Keratinocyte (primary cell): ENCODE measurements at regions not wholly inside any gene's neighbourhood (a gene's known extent, or its start where the extent isn't known, plus 50 kb on each side); places are given as distances from the start of the nearest gene placed in this dataset.

Source experiments
- DNase-seq: peaks from one replicate; pipeline ENCODE4 v3.0.0-alpha.2; 2011; ENCODE audit warnings: low read depth, missing footprints, low spot score
- FAIRE-seq: peaks from 2 replicates; lab custom pipeline; 2011; peaks lifted over from hg19 to GRCh38; lab: Jason Lieb, UNC
- H2AFZ ChIP-seq: 2 replicates; pipeline ENCODE4 v1.6.0; 2012; ENCODE audit warnings: low read length, control low read depth, inconsistent platforms; ENCODE audit not compliant: control insufficient read depth
- H3K27ac ChIP-seq: 2 replicates; pipeline ENCODE4 v1.5.1; 2011; ENCODE audit warnings: low read length; ENCODE audit not compliant: control insufficient read depth, insufficient read depth
- H3K27me3 ChIP-seq: 3 replicates; pipeline ENCODE4 v1.6.0; 2011; ENCODE audit warnings: low read length; ENCODE audit not compliant: control insufficient read depth, insufficient read depth; ENCODE audit errors: extremely low read depth
- H3K36me3 ChIP-seq, 2 experiments: 2 replicates in 1 of 2; 3 replicates in 1 of 2; pipeline ENCODE4 v1.5.1; 2011; ENCODE audit warnings: low read length in 2 of 2, mild to moderate bottlenecking in 1 of 2; ENCODE audit not compliant: control insufficient read depth in 2 of 2, insufficient read depth in 2 of 2; ENCODE audit errors: extremely low read depth in 1 of 2
- H3K4me1 ChIP-seq: 3 replicates; pipeline ENCODE4 v1.5.1; 2011; ENCODE audit warnings: low read length; ENCODE audit not compliant: control insufficient read depth, insufficient read depth; ENCODE audit errors: extremely low read depth
- H3K4me2 ChIP-seq: 3 replicates; pipeline ENCODE4 v1.6.0; 2011; ENCODE audit warnings: low read depth, low read length; ENCODE audit not compliant: control insufficient read depth, insufficient read depth; ENCODE audit errors: extremely low read depth
- H3K4me3 ChIP-seq, 3 experiments: fragments of 200-600 bp in 1 of 3; sonication (generic) in 1 of 3; 2 replicates in 2 of 3; 3 replicates in 1 of 3; pipeline ENCODE4 v1.5.1; 2011 to 2016; ENCODE audit warnings: low read length in 3 of 3, mild to moderate bottlenecking in 3 of 3, control low read depth in 2 of 3, inconsistent platforms in 1 of 3, low read depth in 1 of 3, mixed read lengths in 1 of 3, mixed run types in 1 of 3, moderate library complexity in 1 of 3; ENCODE audit not compliant: control insufficient read depth in 2 of 3, insufficient read depth in 2 of 3; ENCODE audit errors: extremely low read depth in 1 of 3
- H3K79me2 ChIP-seq: 2 replicates; pipeline ENCODE4 v1.6.0; 2012; ENCODE audit warnings: low read length; ENCODE audit not compliant: control insufficient read depth, insufficient read depth
- H3K9ac ChIP-seq: 3 replicates; pipeline ENCODE4 v1.6.0; 2011; ENCODE audit warnings: low read length; ENCODE audit not compliant: control insufficient read depth, insufficient read depth; ENCODE audit errors: extremely low read depth
- H3K9me1 ChIP-seq: 3 replicates; pipeline ENCODE4 v1.6.0; 2011; ENCODE audit warnings: low read length; ENCODE audit not compliant: control insufficient read depth, insufficient read depth; ENCODE audit errors: extremely low read depth
- H3K9me3 ChIP-seq: 2 replicates; pipeline ENCODE4 v1.5.1; 2012; ENCODE audit warnings: low read depth, low read length; ENCODE audit not compliant: control insufficient read depth
- H4K20me1 ChIP-seq: 3 replicates; pipeline ENCODE4 v1.6.0; 2011; ENCODE audit warnings: low read length; ENCODE audit not compliant: control insufficient read depth, insufficient read depth; ENCODE audit errors: extremely low read depth
- CTCF ChIP-seq, 3 experiments: IDR thresholded peaks in 1 of 3; conservative IDR thresholded peaks in 1 of 3; optimal IDR thresholded peaks in 1 of 3; 2 replicates in 2 of 3; 3 replicates in 1 of 3; pipeline versions ENCODE3 to v1.5.1; 2011; ENCODE audit warnings: low read length in 3 of 3, mild to moderate bottlenecking in 3 of 3, moderate library complexity in 2 of 3, control low read depth in 1 of 3, inconsistent platforms in 1 of 3; ENCODE audit not compliant: insufficient read depth in 2 of 3; ENCODE audit errors: extremely low read depth in 1 of 3
- EZH2 ChIP-seq: IDR thresholded peaks from one replicate; pipeline ENCODE4 v1.6.1; 2012; ENCODE audit warnings: inconsistent platforms, mild to moderate bottlenecking, low read length, moderate library complexity
- dilution Hi-C: fragments of 300-500 bp; cut with MboI; formaldehyde crosslinking; loops from one replicate; pipeline ENCODE4 v1.7.0; 2020; ENCODE audit warnings: low sequenced_read_pairs; ENCODE audit not compliant: extremely low pct_ligation_motif_present

- no peak for FAIRE-seq
These were observed 119.2 kb downstream of the ADCYAP1R1 start for GRCh38 chr7:31171216-31171785.

More at GRCh38 chr7:31171216-31171785, 119.2 kb downstream of the ADCYAP1R1 start:
- H3K4me1 ChIP-seq = no peaks in the 10 kb centered on the region
- no peak overlapping the region for H2AFZ ChIP-seq
- peaks cover 2% of the 10 kb centered on the region for H3K27me3 ChIP-seq
- dilution Hi-C loops = no loop called here
- TF ChIP-seq EZH2 (no peak), CTCF (optimal IDR thresholded peaks at IDR 0.05 in 1 of 3, IDR thresholded peaks at IDR 0.05 in 1 of 3, conservative IDR thresholded peaks at IDR 0.05 in 1 of 3; ENCODE audit: extremely low read depth in 1 of 3, insufficient read depth in 2 of 3, low read length in 3 of 3) (no peak)
- no peaks in the 10 kb centered on the region for H3K9me3 ChIP-seq
- no peak overlapping the region for H3K4me3 ChIP-seq
- no peak for DNase-seq
- H4K20me1 ChIP-seq = no peaks in the 10 kb centered on the region
- no peaks in the 10 kb centered on the region for H3K36me3 ChIP-seq
- H3K27ac ChIP-seq = no peak overlapping the region
- no peak overlapping the region for H3K9ac ChIP-seq
- no peaks in the 10 kb centered on the region for H3K9me1 ChIP-seq
- H3K4me2 ChIP-seq = no peak overlapping the region
- H3K79me2 ChIP-seq = no peaks in the 10 kb centered on the region
